Liver (tissue), 8 donors: ENCODE measurements at regions not wholly inside any gene's neighbourhood (a gene's known extent, or its start where the extent isn't known, plus 50 kb on each side); places are given as distances from the start of the nearest gene placed in this dataset.
A peak's percentile ranks its signal among the peaks of the same experiment; 100 is the strongest.

Experiments used
- DNase-seq: peaks from one replicate; pipeline ENCODE4 v3.0.0-alpha.2; 2017; ENCODE audit warnings: low spot score
- H3K27ac ChIP-seq, 2 donors: one replicate each; pipeline ENCODE4 v1.7.0; 2013; ENCODE audit warnings: inconsistent platforms in 2 of 2, low read length in 2 of 2, control low read depth in 1 of 2, low read depth in 1 of 2, mild to moderate bottlenecking in 1 of 2
- H3K27me3 ChIP-seq, 4 donors: one replicate each; pipeline versions ENCODE4 v1.6.1 to v1.7.0; 2013; ENCODE audit warnings: low read length in 3 of 4, inconsistent platforms in 1 of 4, mild to moderate bottlenecking in 1 of 4, moderate library complexity in 1 of 4; ENCODE audit not compliant: control insufficient read depth in 4 of 4, insufficient read depth in 4 of 4
- H3K36me3 ChIP-seq, 4 donors: one replicate each; pipeline versions ENCODE4 v1.6.1 to v1.7.0; 2013; ENCODE audit warnings: low read length in 3 of 4, mild to moderate bottlenecking in 3 of 4, low read depth in 1 of 4, moderate library complexity in 1 of 4; ENCODE audit not compliant: control insufficient read depth in 4 of 4, insufficient read depth in 3 of 4
- H3K4me1 ChIP-seq, 4 donors: one replicate each; pipeline versions ENCODE4 v1.6.1 to v1.7.0; 2013; ENCODE audit warnings: low read length in 3 of 4, mild to moderate bottlenecking in 3 of 4, moderate library complexity in 1 of 4; ENCODE audit not compliant: control insufficient read depth in 4 of 4, insufficient read depth in 4 of 4
- H3K4me3 ChIP-seq, 3 donors: one replicate each; pipeline versions ENCODE4 v1.6.1 to v1.7.0; 2013; ENCODE audit warnings: low read length in 3 of 3, control low read depth in 1 of 3, low read depth in 1 of 3, mild to moderate bottlenecking in 1 of 3
- H3K9ac ChIP-seq, 2 donors: one replicate each; pipeline ENCODE4 v1.7.0; 2013; ENCODE audit warnings: low read length in 2 of 2, mild to moderate bottlenecking in 2 of 2, moderate library complexity in 2 of 2, control low read depth in 1 of 2, low read depth in 1 of 2
- H3K9me3 ChIP-seq, 4 donors: one replicate each; pipeline versions ENCODE4 v1.6.1 to v1.7.0; 2013; ENCODE audit warnings: low read length in 3 of 4; ENCODE audit not compliant: control insufficient read depth in 4 of 4
- FOXA1 ChIP-seq: IDR thresholded peaks from 2 replicates; pipeline ENCODE4 v1.6.1; 2016; ENCODE audit warnings: antibody characterized with exemption
- JUND ChIP-seq, 2 donors: IDR thresholded peaks; 2 replicates each; pipeline ENCODE4 v1.6.1; 2016; ENCODE audit warnings: antibody characterized with exemption in 2 of 2
- NR2F2 ChIP-seq: IDR thresholded peaks from 2 replicates; pipeline ENCODE4 v1.6.1; 2016; ENCODE audit warnings: antibody characterized with exemption
- RXRA ChIP-seq, 2 donors: IDR thresholded peaks; 2 replicates each; pipeline ENCODE4 v1.6.1; 2017 to 2018; ENCODE audit warnings: antibody characterized with exemption in 2 of 2, mild to moderate bottlenecking in 1 of 2
- SP1 ChIP-seq: IDR thresholded peaks from 2 replicates; pipeline ENCODE4 v1.6.1; 2018; ENCODE audit warnings: antibody characterized with exemption, mild to moderate bottlenecking
- YY1 ChIP-seq: IDR thresholded peaks from 2 replicates; pipeline ENCODE4 v1.6.1; 2016; ENCODE audit warnings: antibody characterized with exemption, mild to moderate bottlenecking
- WGBS: extraction: QIAGEN DNeasy Blood & Tissue Kit; methylation state at CpG from one replicate; pipeline ENCODE4 v1.1.7; 2013; 5-methylcytosine and 5-hydroxymethylcytosine counted together
- TF ChIP-seq, protein P1 (sequence below): IDR thresholded peaks from 2 replicates; pipeline ENCODE4 v1.6.1; 2016; ENCODE audit warnings: antibody characterized with exemption
- TF ChIP-seq, protein P2 (sequence below): IDR thresholded peaks from 2 replicates; pipeline ENCODE4 v1.6.1; 2016; ENCODE audit warnings: antibody characterized with exemption
- TF ChIP-seq, protein P3 (sequence below): IDR thresholded peaks from 2 replicates; pipeline ENCODE4 v1.6.1; 2016; ENCODE audit warnings: antibody characterized with exemption
- TF ChIP-seq, protein P4 (sequence below): fragments of 150-350 bp; IDR thresholded peaks from 2 replicates; pipeline ENCODE4 v1.5.1; 2017; ENCODE audit warnings: improper control_type of control experiment, low read depth, low read length; ENCODE audit not compliant: missing input control
- donor health status: healthy.
- donor health status: healthy.
- donor health status: healthy.
- donor health status: healthy.
- donor health status: healthy.

DNA sequence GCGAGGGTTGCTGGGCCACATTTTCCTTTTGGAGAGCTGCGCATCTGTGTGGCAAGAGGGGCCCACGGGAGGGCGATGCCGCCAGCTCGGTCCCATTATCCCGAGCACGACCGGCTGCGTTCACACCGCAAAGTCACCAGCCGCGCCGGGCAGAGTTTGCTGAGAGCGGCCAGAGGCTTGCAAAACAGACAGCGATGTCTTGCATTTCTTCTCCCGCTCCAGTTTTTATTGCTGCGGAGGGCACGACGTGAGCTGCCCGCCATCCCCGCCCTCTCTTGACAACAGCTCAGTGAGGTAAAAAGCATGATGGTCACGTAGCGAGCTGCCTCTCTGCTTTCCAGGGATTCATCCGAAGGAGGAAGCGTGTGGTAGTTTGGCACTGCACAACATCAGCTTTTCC lies 102.1 kb upstream of the TENM3 start:
- Histone ChIP-seq H3K27ac (no peak overlapping the region), H3K4me1 (peaks cover 11 to 30% (median 22%) of the 10 kb centered on the region in 4 donors), H3K9ac (no peak overlapping the region), H3K4me3 (no peak overlapping the region), H3K9me3 (no peaks in the 10 kb centered on the region), H3K36me3 (no peaks in the 10 kb centered on the region), H3K27me3 (peaks cover 2 to 17% (median 9%) of the 10 kb centered on the region in 4 donors)
- TF ChIP-seq RXRA (IDR thresholded peaks at IDR 0.05) (no peak), NR2F2 (no peak), JUND (IDR thresholded peaks at IDR 0.05) (no peak), SP1 (no peak)
- TF ChIP-seq, protein P1, sequence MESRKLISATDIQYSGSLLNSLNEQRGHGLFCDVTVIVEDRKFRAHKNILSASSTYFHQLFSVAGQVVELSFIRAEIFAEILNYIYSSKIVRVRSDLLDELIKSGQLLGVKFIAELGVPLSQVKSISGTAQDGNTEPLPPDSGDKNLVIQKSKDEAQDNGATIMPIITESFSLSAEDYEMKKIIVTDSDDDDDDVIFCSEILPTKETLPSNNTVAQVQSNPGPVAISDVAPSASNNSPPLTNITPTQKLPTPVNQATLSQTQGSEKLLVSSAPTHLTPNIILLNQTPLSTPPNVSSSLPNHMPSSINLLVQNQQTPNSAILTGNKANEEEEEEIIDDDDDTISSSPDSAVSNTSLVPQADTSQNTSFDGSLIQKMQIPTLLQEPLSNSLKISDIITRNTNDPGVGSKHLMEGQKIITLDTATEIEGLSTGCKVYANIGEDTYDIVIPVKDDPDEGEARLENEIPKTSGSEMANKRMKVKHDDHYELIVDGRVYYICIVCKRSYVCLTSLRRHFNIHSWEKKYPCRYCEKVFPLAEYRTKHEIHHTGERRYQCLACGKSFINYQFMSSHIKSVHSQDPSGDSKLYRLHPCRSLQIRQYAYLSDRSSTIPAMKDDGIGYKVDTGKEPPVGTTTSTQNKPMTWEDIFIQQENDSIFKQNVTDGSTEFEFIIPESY: no peak
- TF ChIP-seq, protein P2, sequence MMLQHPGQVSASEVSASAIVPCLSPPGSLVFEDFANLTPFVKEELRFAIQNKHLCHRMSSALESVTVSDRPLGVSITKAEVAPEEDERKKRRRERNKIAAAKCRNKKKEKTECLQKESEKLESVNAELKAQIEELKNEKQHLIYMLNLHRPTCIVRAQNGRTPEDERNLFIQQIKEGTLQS: no peak
- DNase-seq: no peak
- WGBS: 7% methylated on average over 26 of the region's 26 CpGs

DNA sequence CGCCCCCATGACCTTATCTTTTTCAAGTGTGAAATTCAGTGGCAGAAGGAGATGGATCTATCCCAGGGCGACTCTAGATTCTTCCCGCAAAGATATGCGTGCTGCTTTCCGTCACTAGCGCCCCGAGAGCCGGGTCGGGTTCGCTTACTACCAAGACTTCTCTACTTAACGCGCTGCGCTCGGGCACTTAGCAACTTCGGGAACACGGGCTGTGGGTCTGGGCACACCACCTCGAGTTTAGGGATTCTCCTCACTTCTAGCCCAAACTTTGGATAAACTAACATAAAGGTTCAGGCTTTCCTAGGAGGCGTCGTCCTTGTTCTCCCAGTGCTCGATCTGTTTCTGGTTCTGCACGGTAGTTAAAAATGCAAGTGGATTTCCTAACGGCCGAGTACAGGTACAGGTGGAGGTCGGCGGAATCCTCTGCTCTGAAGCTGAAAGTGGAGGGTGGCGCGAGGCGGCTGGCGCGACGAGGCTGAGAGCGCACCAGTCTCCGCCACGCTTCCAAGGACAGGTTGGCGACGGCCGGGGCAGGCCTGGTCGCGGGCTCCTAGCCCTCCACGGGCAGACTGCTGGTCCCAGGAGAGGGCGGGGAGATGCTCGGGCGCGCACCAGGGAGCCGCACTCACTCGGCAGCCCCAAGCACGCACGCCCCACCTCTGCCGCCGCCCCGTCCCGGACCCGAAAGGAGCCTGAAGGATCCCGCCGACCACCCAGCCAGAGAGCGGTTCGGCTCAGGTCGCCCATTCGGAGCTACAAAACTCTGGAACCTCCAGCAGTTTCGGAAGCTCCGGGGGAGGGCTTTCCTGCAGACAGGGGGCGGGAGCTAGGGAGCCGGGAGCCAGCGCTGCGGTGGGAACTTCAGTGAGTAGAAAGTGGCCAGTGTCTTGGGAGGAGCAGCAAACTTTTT lies 100.8 kb upstream of the TENM3 start:
- peak overlapping the region in 1 of 3 donors; percentile 85 for H3K4me3 ChIP-seq
- TF ChIP-seq SP1: no peak
- TF ChIP-seq, protein P2: no peak
- TF ChIP-seq YY1: no peak
- TF ChIP-seq, protein P3, sequence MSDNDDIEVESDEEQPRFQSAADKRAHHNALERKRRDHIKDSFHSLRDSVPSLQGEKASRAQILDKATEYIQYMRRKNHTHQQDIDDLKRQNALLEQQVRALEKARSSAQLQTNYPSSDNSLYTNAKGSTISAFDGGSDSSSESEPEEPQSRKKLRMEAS: no peak
- TF ChIP-seq NR2F2: no peak
- H3K27me3 ChIP-seq: peaks cover 2 to 13% (median 7%) of the 10 kb centered on the region in 4 donors
- H3K9ac ChIP-seq: no peak overlapping the region
- H3K9me3 ChIP-seq: no peaks in the 10 kb centered on the region
- no peak for DNase-seq
- 8% methylated on average over 65 of the region's 65 CpGs for WGBS
- H3K27ac ChIP-seq: no peak overlapping the region
- H3K4me1 ChIP-seq: peaks cover 11 to 30% (median 22%) of the 10 kb centered on the region in 4 donors
- H3K36me3 ChIP-seq: no peaks in the 10 kb centered on the region

DNA sequence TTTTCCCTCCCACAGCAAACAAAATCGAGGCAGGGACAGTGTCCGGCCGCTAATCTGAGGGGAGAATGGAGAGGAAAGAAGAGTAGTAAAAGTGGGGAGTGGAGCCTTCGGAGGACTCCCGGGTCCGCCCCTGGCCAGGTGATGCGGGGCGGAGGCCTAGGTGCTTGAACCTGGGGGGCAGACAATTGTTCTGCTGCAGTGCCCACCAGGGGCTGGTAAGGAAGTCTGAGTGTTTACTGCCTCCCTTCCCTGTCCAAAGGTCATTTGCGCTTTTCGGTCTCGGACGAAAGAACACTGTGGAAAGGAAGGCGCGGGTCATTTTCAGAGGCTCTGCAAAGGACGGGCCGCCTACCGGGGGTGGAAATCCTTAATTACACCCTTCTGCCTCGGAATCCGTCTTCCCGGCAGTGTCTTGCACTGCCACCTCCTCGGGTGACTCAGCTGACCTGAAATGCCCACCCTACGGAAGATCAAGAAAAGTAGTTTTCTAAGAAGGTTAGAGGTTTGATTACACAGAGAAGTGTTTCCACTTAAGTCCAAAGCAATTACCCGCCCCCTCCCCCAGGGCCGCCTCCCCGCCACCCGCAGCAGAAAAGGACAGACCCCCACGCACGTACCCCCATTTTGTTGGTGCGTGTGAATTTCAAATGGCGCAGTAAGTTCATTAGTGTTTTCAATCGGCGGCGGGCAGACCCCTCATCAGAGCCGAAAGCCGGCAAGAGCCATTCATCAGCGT lies 99.9 kb upstream of the TENM3 start:
- no peak for DNase-seq
- no peaks in the 10 kb centered on the region for H3K9me3 ChIP-seq
- no peak overlapping the region for H3K27ac ChIP-seq
- TF ChIP-seq, protein P4, sequence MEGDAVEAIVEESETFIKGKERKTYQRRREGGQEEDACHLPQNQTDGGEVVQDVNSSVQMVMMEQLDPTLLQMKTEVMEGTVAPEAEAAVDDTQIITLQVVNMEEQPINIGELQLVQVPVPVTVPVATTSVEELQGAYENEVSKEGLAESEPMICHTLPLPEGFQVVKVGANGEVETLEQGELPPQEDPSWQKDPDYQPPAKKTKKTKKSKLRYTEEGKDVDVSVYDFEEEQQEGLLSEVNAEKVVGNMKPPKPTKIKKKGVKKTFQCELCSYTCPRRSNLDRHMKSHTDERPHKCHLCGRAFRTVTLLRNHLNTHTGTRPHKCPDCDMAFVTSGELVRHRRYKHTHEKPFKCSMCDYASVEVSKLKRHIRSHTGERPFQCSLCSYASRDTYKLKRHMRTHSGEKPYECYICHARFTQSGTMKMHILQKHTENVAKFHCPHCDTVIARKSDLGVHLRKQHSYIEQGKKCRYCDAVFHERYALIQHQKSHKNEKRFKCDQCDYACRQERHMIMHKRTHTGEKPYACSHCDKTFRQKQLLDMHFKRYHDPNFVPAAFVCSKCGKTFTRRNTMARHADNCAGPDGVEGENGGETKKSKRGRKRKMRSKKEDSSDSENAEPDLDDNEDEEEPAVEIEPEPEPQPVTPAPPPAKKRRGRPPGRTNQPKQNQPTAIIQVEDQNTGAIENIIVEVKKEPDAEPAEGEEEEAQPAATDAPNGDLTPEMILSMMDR: no peak
- TF ChIP-seq FOXA1: no peak
- no peak overlapping the region for H3K9ac ChIP-seq
- peaks cover 11 to 30% (median 22%) of the 10 kb centered on the region in 4 donors for H3K4me1 ChIP-seq
- no peaks in the 10 kb centered on the region for H3K36me3 ChIP-seq
- peaks cover 2 to 13% (median 6%) of the 10 kb centered on the region in 4 donors for H3K27me3 ChIP-seq
- WGBS: 4% methylated on average over 36 of the region's 36 CpGs
- peak overlapping the region in 2 of 3 donors; percentile 58 to 85 for H3K4me3 ChIP-seq
